ENCODE measurements at regions not wholly inside any gene's neighbourhood (a gene's known extent, or its start where the extent isn't known, plus 50 kb on each side); places are given as distances from the start of the nearest gene placed in this dataset.
"Not testable (repeated sequence)": the region's sequence is repeated elsewhere in the genome, so short reads cannot be mapped to it uniquely, and the experiment has no call there.

DNA sequence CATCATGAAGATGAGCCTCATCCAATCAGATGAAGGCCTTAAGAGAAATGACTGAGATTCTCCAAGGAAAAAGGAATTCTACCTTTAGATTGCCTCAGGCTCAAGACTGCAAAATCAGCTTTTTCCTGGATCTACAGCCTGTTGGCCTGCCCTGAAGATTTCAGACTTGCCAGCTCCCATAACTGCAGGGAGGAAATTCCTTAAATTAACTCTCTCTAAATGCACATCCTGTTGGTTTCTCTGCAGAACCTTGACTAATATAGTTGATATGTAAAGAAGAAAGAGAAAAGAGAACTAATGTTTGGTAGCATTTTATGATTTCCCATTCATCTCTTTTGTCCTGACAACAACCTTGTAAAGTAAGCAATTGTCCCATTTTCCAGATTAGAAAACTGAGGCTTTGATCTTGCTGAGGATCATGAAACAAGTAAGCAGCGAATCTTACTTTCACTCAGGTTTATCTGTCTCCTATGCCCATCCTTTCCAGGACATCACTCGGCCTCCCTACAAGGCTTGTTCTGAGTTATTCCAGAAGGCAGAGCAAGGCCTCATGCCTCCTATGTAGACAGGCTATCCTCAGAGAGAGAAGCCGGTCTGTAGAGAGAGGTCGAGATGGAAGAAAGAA, 115.0 kb upstream of the LDB2 start:
- no peak for DNase-seq
- TF ChIP-seq POLR2A (IDR thresholded peaks at IDR 0.05), result no peak
- TF ChIP-seq, protein P1, sequence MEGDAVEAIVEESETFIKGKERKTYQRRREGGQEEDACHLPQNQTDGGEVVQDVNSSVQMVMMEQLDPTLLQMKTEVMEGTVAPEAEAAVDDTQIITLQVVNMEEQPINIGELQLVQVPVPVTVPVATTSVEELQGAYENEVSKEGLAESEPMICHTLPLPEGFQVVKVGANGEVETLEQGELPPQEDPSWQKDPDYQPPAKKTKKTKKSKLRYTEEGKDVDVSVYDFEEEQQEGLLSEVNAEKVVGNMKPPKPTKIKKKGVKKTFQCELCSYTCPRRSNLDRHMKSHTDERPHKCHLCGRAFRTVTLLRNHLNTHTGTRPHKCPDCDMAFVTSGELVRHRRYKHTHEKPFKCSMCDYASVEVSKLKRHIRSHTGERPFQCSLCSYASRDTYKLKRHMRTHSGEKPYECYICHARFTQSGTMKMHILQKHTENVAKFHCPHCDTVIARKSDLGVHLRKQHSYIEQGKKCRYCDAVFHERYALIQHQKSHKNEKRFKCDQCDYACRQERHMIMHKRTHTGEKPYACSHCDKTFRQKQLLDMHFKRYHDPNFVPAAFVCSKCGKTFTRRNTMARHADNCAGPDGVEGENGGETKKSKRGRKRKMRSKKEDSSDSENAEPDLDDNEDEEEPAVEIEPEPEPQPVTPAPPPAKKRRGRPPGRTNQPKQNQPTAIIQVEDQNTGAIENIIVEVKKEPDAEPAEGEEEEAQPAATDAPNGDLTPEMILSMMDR (IDR thresholded peaks at IDR 0.05), result no peak
- Histone ChIP-seq H3K4me3 (replicated peaks in 1 of 3) (no peak overlapping the region), H3K27ac (no peak overlapping the region), H3K4me1 (no peaks in the 10 kb centered on the region), H3K9me3 (no peaks in the 10 kb centered on the region), H3K36me3 (no peaks in the 10 kb centered on the region), H3K27me3 (no peaks in the 10 kb centered on the region)
- WGBS, 2 donors, result 93 to 97% methylated on average over 4 of the region's 4 CpGs
- intact Hi-C loops (cut with DNase I), result no loop called here

- H3K4me1 ChIP-seq, result no peaks in the 10 kb centered on the region
- TF ChIP-seq, protein P1 (IDR thresholded peaks at IDR 0.05), result no peak
- TF ChIP-seq POLR2A (IDR thresholded peaks at IDR 0.05), result no peak
- intact Hi-C loops (cut with DNase I), result no loop called here
- H3K36me3 ChIP-seq, result no peaks in the 10 kb centered on the region
- H3K27me3 ChIP-seq, result no peaks in the 10 kb centered on the region
- WGBS, 2 donors, result 80 to 84% methylated on average over 3 of the region's 3 CpGs
- H3K9me3 ChIP-seq, result no peaks in the 10 kb centered on the region
- H3K27ac ChIP-seq, result no peak overlapping the region
- no peak overlapping the region for H3K4me3 ChIP-seq (replicated peaks in 1 of 3)
- no peak for DNase-seq
These were observed 114.0 kb upstream of the LDB2 start for GRCh38 chr4:17012451-17012850.

DNA sequence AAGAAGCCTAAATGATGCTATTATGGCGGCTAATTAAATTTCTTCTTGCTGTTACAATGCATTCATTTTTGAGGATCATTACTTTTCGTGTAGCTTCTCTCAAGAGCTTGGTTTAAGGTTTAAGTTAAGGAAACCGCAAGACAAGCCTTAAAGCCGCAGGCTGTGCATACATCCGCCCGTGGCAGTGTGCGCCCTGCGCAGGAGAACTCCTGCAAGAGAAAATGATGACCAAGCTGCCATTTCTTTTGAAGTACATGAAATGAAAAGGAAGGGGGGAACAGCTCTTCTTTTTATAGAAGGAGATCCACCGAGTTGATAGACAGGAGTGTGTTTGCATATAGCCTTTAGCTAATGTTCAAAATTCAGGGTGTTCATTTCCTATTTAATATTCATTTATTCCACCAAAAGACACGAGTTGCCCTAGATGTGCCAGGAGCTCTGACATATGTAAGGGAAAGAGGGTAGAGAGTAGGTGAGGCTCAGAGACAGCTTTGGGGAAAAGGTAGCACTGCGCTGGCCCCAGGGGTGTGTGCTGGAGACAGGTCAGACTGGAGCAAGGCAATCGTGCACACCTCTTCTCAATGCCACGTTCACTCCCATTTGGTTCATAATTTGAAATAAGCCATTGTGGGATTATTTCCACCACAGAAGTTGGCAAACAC, 112.1 kb upstream of the LDB2 start:
- DNase-seq, result no peak
- Histone ChIP-seq H3K4me3 (replicated peaks in 1 of 3) (no peak overlapping the region), H3K27me3 (no peaks in the 10 kb centered on the region), H3K4me1 (no peaks in the 10 kb centered on the region), H3K9me3 (no peaks in the 10 kb centered on the region), H3K36me3 (no peaks in the 10 kb centered on the region), H3K27ac (no peak overlapping the region)
- 90 to 93% methylated on average over 13 of the region's 13 CpGs for WGBS, 2 donors
- intact Hi-C loops (cut with DNase I), result no loop called here
- TF ChIP-seq POLR2A (IDR thresholded peaks at IDR 0.05), result no peak
- TF ChIP-seq, protein P1 (IDR thresholded peaks at IDR 0.05), result no peak

GRCh38 chr4:17009871-17010367, 111.5 kb upstream of the LDB2 start:
- 82 to 87% methylated on average over 10 of the region's 10 CpGs for WGBS, 2 donors
- intact Hi-C loops (cut with DNase I), result no loop called here
- TF ChIP-seq POLR2A (IDR thresholded peaks at IDR 0.05), result no peak
- TF ChIP-seq, protein P1 (IDR thresholded peaks at IDR 0.05), result no peak
- no peak overlapping the region for H3K4me3 ChIP-seq (replicated peaks in 1 of 3)
- H3K9me3 ChIP-seq, result no peaks in the 10 kb centered on the region
- no peaks in the 10 kb centered on the region for H3K36me3 ChIP-seq
- H3K4me1 ChIP-seq, result no peaks in the 10 kb centered on the region
- no peak for DNase-seq
- no peaks in the 10 kb centered on the region for H3K27me3 ChIP-seq
- H3K27ac ChIP-seq, result no peak overlapping the region

- intact Hi-C loops (cut with DNase I), result no loop called here
- TF ChIP-seq, protein P1 (IDR thresholded peaks at IDR 0.05), result no peak
- no peak for TF ChIP-seq POLR2A (IDR thresholded peaks at IDR 0.05)
- no peak for DNase-seq
- 84 to 87% methylated on average over 2 of the region's 2 CpGs for WGBS, 2 donors
- Histone ChIP-seq H3K4me1 (no peaks in the 10 kb centered on the region), H3K27ac (no peak overlapping the region), H3K27me3 (no peaks in the 10 kb centered on the region), H3K9me3 (no peaks in the 10 kb centered on the region), H3K4me3 (replicated peaks in 1 of 3) (no peak overlapping the region), H3K36me3 (no peaks in the 10 kb centered on the region)
These were observed 110.4 kb upstream of the LDB2 start for GRCh38 chr4:17008834-17009345.

DNA sequence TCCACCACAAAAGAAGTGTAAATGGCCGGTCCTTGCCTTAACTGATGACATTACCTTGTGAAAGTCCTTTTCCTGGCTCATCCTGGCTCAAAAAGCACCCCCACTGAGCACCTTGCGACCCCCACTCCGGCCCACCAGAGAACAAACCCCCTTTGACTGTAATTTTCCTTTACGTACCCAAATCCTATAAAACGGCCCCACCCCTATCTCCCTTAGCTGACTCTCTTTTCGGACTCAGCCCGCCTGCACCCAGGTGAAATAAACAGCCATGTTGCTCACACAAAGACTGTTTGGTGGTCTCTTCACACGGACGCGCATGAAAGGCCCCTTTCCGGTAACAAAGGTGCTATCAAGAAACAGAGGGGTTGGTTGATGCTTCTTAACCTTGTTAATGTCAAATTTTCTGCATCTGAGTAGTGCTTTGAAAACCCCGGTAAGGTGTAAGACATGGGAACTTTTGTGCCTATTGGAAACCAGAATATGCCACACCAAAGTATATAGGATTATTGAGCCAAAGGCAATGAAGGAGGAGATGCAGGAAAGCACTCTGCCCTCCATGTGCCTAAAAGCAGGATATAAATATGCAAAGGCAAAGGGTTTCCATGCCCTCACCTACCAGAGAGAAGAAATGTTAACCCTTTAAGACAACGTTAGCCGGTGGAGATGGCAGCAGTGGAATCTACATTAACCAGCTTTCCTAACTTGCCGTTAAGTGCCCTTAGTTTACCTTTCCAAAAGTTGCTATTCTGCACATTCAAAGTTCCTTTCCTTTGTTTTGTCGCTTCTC, 105.4 kb upstream of the LDB2 start:
- H3K4me1 ChIP-seq; H3K27me3 ChIP-seq; H3K27ac ChIP-seq; intact Hi-C loops (cut with DNase I); H3K4me3 ChIP-seq (replicated peaks in 1 of 3); DNase-seq; H3K36me3 ChIP-seq; H3K9me3 ChIP-seq: not testable (repeated sequence)
- 70 to 79% methylated on average over 16 of the region's 16 CpGs for WGBS, 2 donors
